Peyer's patch (tissue), 4 donors: ENCODE measurements at regions not wholly inside any gene's neighbourhood (a gene's known extent, or its start where the extent isn't known, plus 50 kb on each side); places are given as distances from the start of the nearest gene placed in this dataset.

Experiments
- DNase-seq, 3 donors: peaks; one replicate each; pipeline ENCODE4 v3.0.0-alpha.2; 2017 to 2019
- H3K27ac ChIP-seq, 4 donors: fragments of 200-600 bp; sonication (generic); one replicate each; pipeline ENCODE4 v1.5.1; 2016 to 2019
- H3K27me3 ChIP-seq, 2 donors: fragments of 200-600 bp; sonication (generic); one replicate each; pipeline ENCODE4 v1.5.1; 2019
- H3K36me3 ChIP-seq, 3 donors: fragments of 200-600 bp; sonication (generic); one replicate each; pipeline ENCODE4 v1.5.1; 2016 to 2019
- H3K4me1 ChIP-seq, 4 donors: fragments of 200-600 bp; sonication (generic); one replicate each; pipeline ENCODE4 v1.5.1; 2016 to 2019
- H3K4me3 ChIP-seq, 4 donors: fragments of 200-600 bp; sonication (generic); 1 replicate in 3 of 4; 2 replicates in 1 of 4; pipeline ENCODE4 v1.5.1; 2016 to 2019; ENCODE audit warnings: mild to moderate bottlenecking in 1 of 4
- H3K9me3 ChIP-seq, 4 donors: fragments of 200-600 bp; sonication (generic); one replicate each; pipeline ENCODE4 v1.5.1; 2016 to 2019; ENCODE audit warnings: mild to moderate bottlenecking in 1 of 4
- POLR2A ChIP-seq, 2 donors: fragments of 450-650 bp; IDR thresholded peaks; one replicate each; pipeline ENCODE4 v1.5.1; 2017; ENCODE audit warnings: antibody characterized with exemption in 2 of 2, mild to moderate bottlenecking in 2 of 2, moderate library complexity in 2 of 2
- TF ChIP-seq, protein P1 (sequence below), 6 experiments: fragments of 450-650 bp in 4 of 6; fragments of 200-600 bp in 2 of 6; sonication (generic) in 1 of 6; IDR thresholded peaks; one replicate each; pipeline ENCODE4 v1.5.1; 2017 to 2019; ENCODE audit warnings: antibody characterized with exemption in 6 of 6, mild to moderate bottlenecking in 3 of 6, moderate library complexity in 1 of 6

DNA sequence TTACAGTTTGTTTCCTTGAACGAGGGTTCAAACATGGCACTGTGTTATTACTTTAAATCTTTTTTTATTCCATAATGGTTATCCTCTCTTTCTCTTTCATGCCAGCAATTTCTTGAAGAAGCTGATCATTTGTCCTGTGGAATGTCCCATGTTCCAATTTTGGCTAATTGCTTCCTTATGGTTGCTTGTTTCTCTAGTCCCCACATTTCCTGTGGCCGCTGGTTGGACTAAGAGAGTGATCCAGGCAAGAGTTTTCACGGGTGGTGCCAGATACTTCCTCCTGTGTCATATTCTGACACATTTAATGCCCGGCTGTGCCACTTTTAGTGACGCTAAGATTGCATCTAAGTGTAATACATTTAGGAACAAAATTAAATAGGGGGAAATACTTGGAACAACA lies 83.8 kb upstream of the FAM169A start:
- Histone ChIP-seq H3K4me3 (no peak overlapping the region), H3K9me3 (no peaks in the 10 kb centered on the region), H3K36me3 (no peaks in the 10 kb centered on the region), H3K27ac (no peak overlapping the region), H3K4me1 (peaks cover 0 to 23% (median 0%) of the 10 kb centered on the region in 4 donors), H3K27me3 (no peaks in the 10 kb centered on the region)
- no peak for TF ChIP-seq POLR2A (IDR thresholded peaks at IDR 0.05)
- TF ChIP-seq, protein P1, sequence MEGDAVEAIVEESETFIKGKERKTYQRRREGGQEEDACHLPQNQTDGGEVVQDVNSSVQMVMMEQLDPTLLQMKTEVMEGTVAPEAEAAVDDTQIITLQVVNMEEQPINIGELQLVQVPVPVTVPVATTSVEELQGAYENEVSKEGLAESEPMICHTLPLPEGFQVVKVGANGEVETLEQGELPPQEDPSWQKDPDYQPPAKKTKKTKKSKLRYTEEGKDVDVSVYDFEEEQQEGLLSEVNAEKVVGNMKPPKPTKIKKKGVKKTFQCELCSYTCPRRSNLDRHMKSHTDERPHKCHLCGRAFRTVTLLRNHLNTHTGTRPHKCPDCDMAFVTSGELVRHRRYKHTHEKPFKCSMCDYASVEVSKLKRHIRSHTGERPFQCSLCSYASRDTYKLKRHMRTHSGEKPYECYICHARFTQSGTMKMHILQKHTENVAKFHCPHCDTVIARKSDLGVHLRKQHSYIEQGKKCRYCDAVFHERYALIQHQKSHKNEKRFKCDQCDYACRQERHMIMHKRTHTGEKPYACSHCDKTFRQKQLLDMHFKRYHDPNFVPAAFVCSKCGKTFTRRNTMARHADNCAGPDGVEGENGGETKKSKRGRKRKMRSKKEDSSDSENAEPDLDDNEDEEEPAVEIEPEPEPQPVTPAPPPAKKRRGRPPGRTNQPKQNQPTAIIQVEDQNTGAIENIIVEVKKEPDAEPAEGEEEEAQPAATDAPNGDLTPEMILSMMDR (IDR thresholded peaks at IDR 0.05) = no peak
- no peak for DNase-seq

GRCh38 chr5:74948031-74948546 lies 81.9 kb upstream of the FAM169A start:
- H3K27me3 ChIP-seq = no peaks in the 10 kb centered on the region
- TF ChIP-seq POLR2A (IDR thresholded peaks at IDR 0.05) = no peak
- TF ChIP-seq, protein P1 (IDR thresholded peaks at IDR 0.05) = no peak
- DNase-seq = no peak
- no peak overlapping the region for H3K4me3 ChIP-seq
- H3K27ac ChIP-seq = no peak overlapping the region
- no peaks in the 10 kb centered on the region for H3K36me3 ChIP-seq
- no peaks in the 10 kb centered on the region for H3K9me3 ChIP-seq
- peaks cover 0 to 12% (median 0%) of the 10 kb centered on the region in 4 donors for H3K4me1 ChIP-seq

DNA sequence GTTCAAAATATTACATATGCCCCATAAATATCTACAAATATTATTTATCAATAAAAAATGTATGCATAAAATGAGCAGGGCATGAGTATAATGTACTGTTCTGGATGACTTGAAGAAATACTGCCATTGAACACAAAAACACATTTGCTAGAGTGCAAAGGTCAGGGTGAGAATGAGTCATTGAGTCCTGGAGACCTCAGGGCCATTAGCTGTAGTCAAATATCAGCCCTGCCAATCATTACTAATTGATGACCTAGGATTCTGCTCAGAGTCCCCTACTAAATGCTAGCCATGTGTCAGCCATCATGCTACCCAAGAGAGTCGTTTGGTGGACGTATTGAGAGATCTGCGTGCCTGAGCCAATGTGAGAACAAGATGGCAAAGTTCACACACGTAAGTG lies 80.3 kb upstream of the FAM169A start:
- Histone ChIP-seq H3K27me3 (no peaks in the 10 kb centered on the region), H3K4me1 (peaks cover 0 to 16% (median 0%) of the 10 kb centered on the region in 4 donors), H3K27ac (no peak overlapping the region), H3K4me3 (no peak overlapping the region), H3K36me3 (no peaks in the 10 kb centered on the region), H3K9me3 (no peaks in the 10 kb centered on the region)
- no peak for DNase-seq
- TF ChIP-seq, protein P1 (IDR thresholded peaks at IDR 0.05) = no peak
- no peak for TF ChIP-seq POLR2A (IDR thresholded peaks at IDR 0.05)

DNA sequence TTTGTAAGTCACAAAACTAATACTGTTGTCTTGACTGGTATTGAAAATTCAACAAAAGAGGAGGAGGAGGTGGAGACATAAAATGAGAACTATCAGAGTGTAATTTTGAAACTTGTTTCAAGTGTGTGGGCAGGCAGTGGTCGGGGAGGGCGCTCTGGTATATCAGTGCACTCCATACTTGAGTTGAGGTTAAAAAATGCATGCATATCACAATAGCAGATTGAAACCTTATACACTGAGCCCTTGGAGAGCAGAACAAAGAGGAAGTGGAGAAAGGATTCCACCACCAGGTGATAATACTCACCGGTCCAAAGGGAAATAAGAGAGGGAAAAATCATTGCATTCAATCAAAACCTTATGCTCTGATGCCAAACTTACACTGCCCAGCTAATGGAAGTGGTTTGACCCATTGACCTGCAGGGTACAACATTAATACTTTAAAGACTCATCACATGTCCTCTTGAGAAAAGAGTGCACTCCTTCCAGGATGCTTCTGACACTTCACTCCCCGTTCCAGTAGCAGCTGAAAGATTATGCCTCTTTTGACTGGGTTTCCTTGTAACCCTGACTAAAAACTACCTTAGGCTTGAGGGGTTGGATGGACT lies 79.5 kb upstream of the FAM169A start:
- Histone ChIP-seq H3K4me1 (peaks cover 0 to 18% (median 0%) of the 10 kb centered on the region in 4 donors), H3K4me3 (no peak overlapping the region), H3K9me3 (no peaks in the 10 kb centered on the region), H3K27ac (no peak overlapping the region), H3K36me3 (no peaks in the 10 kb centered on the region), H3K27me3 (no peaks in the 10 kb centered on the region)
- no peak for TF ChIP-seq POLR2A (IDR thresholded peaks at IDR 0.05)
- TF ChIP-seq, protein P1 (IDR thresholded peaks at IDR 0.05) = no peak
- no peak for DNase-seq

- no peak overlapping the region for H3K27ac ChIP-seq
- H3K36me3 ChIP-seq = no peaks in the 10 kb centered on the region
- no peak for DNase-seq
- no peaks in the 10 kb centered on the region for H3K27me3 ChIP-seq
- no peak overlapping the region for H3K4me3 ChIP-seq
- TF ChIP-seq POLR2A (IDR thresholded peaks at IDR 0.05) = no peak
- TF ChIP-seq, protein P1 (IDR thresholded peaks at IDR 0.05) = peak in 4 of 6 experiments; percentile 9 to 49 (median 44)
- peaks cover 0 to 22% (median 0%) of the 10 kb centered on the region in 4 donors for H3K4me1 ChIP-seq
- no peaks in the 10 kb centered on the region for H3K9me3 ChIP-seq
Observed at GRCh38 chr5:74943905-74944304, 77.7 kb upstream of the FAM169A start.
